Lung microvascular endothelial cell (primary cell): ENCODE measurements at regions not wholly inside any gene's neighbourhood (a gene's known extent, or its start where the extent isn't known, plus 50 kb on each side); places are given as distances from the start of the nearest gene placed in this dataset.

Experiments used
- DNase-seq, 2 donors: peaks; one replicate each; pipeline versions ENCODE4 v3.0.0 to v3.0.0-alpha.2; 2010; ENCODE audit warnings: low read depth in 2 of 2

GRCh38 chr7:136046548-136046947, 69.4 kb upstream of the MTPN start:
- peak in 1 of 2 donors; percentile 5 for DNase-seq

- no peak for DNase-seq
These were observed 68.8 kb upstream of the MTPN start for GRCh38 chr7:136045992-136046391.

GRCh38 chr7:136045181-136045580, 68.0 kb upstream of the MTPN start:
- no peak for DNase-seq

- DNase-seq, result peak; percentile 77 to 83
These were observed 62.6 kb upstream of the MTPN start for GRCh38 chr7:136039577-136040345.

- no peak for DNase-seq
These were observed 59.2 kb upstream of the MTPN start for GRCh38 chr7:136036336-136036735.

GRCh38 chr7:136034132-136034531, 57.0 kb upstream of the MTPN start:
- no peak for DNase-seq

GRCh38 chr7:136033413-136034031, 56.4 kb upstream of the MTPN start:
- no peak for DNase-seq

GRCh38 chr7:136030867-136031318, 53.7 kb upstream of the MTPN start:
- DNase-seq, result no peak

- DNase-seq, result no peak
These were observed 53.2 kb upstream of the MTPN start for GRCh38 chr7:136030330-136030729.

- no peak for DNase-seq
These were observed 50.0 kb upstream of the MTPN start for GRCh38 chr7:136027160-136027559.
